ENCODE measurements at regions not wholly inside any gene's neighbourhood (a gene's known extent, or its start where the extent isn't known, plus 50 kb on each side); places are given as distances from the start of the nearest gene placed in this dataset.

- TF ChIP-seq POLR2A (IDR thresholded peaks at IDR 0.05; ENCODE audit: low read depth, low read length) (no peak), SPI1 (IDR thresholded peaks at IDR 0.05; ENCODE audit: low read depth, low read length) (no peak), POU2F2 (IDR thresholded peaks at IDR 0.05; ENCODE audit: low read depth, low read length) (no peak)
- DNase-seq (ENCODE audit: insufficient read length, low spot score) = no peak
- no peak for FAIRE-seq
Measured at GRCh38 chr15:95295363-95295762, 1035.1 kb upstream of the NR2F2 start.

DNA sequence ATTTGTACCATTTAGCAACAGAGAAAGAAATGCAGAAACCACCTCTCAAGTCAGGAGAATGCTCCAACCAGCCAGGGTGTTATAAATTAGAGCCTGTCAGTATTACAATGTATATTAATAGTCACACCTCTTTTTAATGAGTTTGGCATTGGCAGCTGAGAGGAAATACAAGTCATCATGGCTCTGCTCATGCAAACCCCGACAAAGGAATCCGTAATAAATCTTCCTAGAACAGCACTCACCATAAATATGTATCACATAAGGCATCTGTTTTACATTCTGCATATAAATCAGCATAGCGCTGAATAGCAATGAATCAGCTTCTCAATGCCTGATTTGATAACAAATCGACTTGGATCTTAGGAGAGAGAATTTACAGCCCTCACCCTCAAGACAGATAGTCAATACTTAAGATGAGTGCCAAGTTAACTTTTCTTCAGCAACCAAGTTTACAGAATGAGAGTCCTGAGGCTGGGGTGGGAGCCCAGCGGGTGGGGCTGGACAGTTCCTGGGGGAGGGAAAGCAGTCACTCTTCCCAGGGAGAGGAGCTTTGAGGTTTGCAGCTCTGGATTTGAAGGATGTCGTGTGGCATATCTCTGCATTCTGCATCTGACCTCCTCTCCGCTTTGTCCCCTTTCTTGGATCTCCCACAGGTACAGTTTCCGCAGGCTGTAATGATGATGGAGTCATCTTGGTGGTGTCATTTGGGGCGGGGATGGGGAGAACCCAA is 1034.4 kb upstream of the NR2F2 start:
- DNase-seq (ENCODE audit: insufficient read length, low spot score) = no peak
- TF ChIP-seq TAF1 (IDR thresholded peaks at IDR 0.05; ENCODE audit: low read depth, low read length) = no peak
- no peak for TF ChIP-seq POU2F2 (IDR thresholded peaks at IDR 0.05; ENCODE audit: low read depth, low read length)
- TF ChIP-seq PAX5 (IDR thresholded peaks at IDR 0.05; ENCODE audit: insufficient read depth, low read length, severe bottlenecking) = no peak
- FAIRE-seq = no peak

DNA sequence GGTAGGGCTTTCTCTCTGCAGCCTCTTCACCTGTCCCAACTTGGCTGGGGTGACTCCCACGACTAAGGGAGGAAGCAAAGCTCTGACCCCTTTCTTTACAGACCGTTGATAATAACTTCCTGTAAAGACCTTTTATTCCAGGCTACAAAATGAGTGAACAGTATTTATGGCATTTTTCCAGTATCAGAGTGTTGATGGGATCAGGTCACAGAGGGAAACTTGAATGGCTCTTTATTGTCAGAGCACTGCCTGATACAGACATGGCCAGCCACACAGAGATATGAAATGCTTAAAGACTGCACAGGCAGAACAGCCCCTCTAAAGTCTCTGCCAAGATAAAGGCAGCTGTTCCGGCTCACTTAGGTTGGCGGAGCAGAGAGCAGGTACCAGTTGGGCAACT is 1033.9 kb upstream of the NR2F2 start:
- DNase-seq (ENCODE audit: insufficient read length, low spot score) (no peak), FAIRE-seq (no peak)
- TF ChIP-seq POU2F2 (IDR thresholded peaks at IDR 0.05; ENCODE audit: low read depth, low read length) (no peak), SPI1 (IDR thresholded peaks at IDR 0.05; ENCODE audit: low read depth, low read length) (no peak), POLR2AphosphoS5 (IDR thresholded peaks at IDR 0.05; ENCODE audit: low read depth, low read length) (no peak), POLR2A (IDR thresholded peaks at IDR 0.05; ENCODE audit: low read depth, low read length) (no peak), TAF1 (IDR thresholded peaks at IDR 0.05; ENCODE audit: low read depth, low read length) (no peak), PAX5 (IDR thresholded peaks at IDR 0.05; ENCODE audit: insufficient read depth, low read length, severe bottlenecking) (no peak)

DNA sequence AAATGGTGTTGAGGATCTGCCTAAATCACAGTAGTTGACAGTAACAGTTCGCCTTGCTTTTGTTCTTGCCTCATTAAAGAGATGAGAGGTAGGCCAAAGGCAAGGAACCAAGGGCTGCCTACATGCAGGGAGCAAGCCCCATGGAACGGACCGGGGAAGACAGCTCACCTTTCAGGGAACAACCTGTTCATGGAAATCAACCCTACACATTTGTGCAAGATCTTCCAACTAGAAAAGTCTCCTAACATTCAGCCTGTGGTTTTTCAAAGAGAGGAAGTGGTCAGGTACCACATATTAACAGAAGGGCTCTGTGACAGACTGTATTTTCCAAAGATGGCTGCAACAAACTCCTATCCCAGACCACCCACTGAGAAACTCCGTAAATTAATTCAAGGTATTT is 1031.8 kb upstream of the NR2F2 start:
- no peak for DNase-seq (ENCODE audit: insufficient read length, low spot score)
- TF ChIP-seq SPI1 (IDR thresholded peaks at IDR 0.05; ENCODE audit: low read depth, low read length) = peak; percentile 89
- TF ChIP-seq TAF1 (IDR thresholded peaks at IDR 0.05; ENCODE audit: low read depth, low read length) = no peak
- FAIRE-seq = no peak

- no peak for TF ChIP-seq POLR2A (IDR thresholded peaks at IDR 0.05; ENCODE audit: low read depth, low read length)
- TF ChIP-seq SPI1 (IDR thresholded peaks at IDR 0.05; ENCODE audit: low read depth, low read length) = no peak
- no peak for TF ChIP-seq TAF1 (IDR thresholded peaks at IDR 0.05; ENCODE audit: low read depth, low read length)
- no peak for TF ChIP-seq PAX5 (IDR thresholded peaks at IDR 0.05; ENCODE audit: insufficient read depth, low read length, severe bottlenecking)
- TF ChIP-seq POU2F2 (IDR thresholded peaks at IDR 0.05; ENCODE audit: low read depth, low read length) = no peak
- TF ChIP-seq POLR2AphosphoS5 (IDR thresholded peaks at IDR 0.05; ENCODE audit: low read depth, low read length) = no peak
- FAIRE-seq (no peak), DNase-seq (ENCODE audit: insufficient read length, low spot score) (no peak)
Measured at GRCh38 chr15:95300958-95301357, 1029.5 kb upstream of the NR2F2 start.

GRCh38 chr15:95302206-95302605 is 1028.3 kb upstream of the NR2F2 start:
- FAIRE-seq = peak; percentile 59
- DNase-seq (ENCODE audit: insufficient read length, low spot score) = no peak
- TF ChIP-seq POLR2A (IDR thresholded peaks at IDR 0.05; ENCODE audit: low read depth, low read length) = no peak
- TF ChIP-seq POU2F2 (IDR thresholded peaks at IDR 0.05; ENCODE audit: low read depth, low read length) = no peak
- no peak for TF ChIP-seq TAF1 (IDR thresholded peaks at IDR 0.05; ENCODE audit: low read depth, low read length)
- no peak for TF ChIP-seq SPI1 (IDR thresholded peaks at IDR 0.05; ENCODE audit: low read depth, low read length)
- TF ChIP-seq PAX5 (IDR thresholded peaks at IDR 0.05; ENCODE audit: insufficient read depth, low read length, severe bottlenecking) = no peak
- no peak for TF ChIP-seq POLR2AphosphoS5 (IDR thresholded peaks at IDR 0.05; ENCODE audit: low read depth, low read length)

- FAIRE-seq (no peak), DNase-seq (ENCODE audit: insufficient read length, low spot score) (no peak)
- TF ChIP-seq TAF1 (IDR thresholded peaks at IDR 0.05; ENCODE audit: low read depth, low read length) (no peak), POLR2A (IDR thresholded peaks at IDR 0.05; ENCODE audit: low read depth, low read length) (no peak), SPI1 (IDR thresholded peaks at IDR 0.05; ENCODE audit: low read depth, low read length) (no peak), POU2F2 (IDR thresholded peaks at IDR 0.05; ENCODE audit: low read depth, low read length) (no peak), POLR2AphosphoS5 (IDR thresholded peaks at IDR 0.05; ENCODE audit: low read depth, low read length) (no peak), PAX5 (IDR thresholded peaks at IDR 0.05; ENCODE audit: insufficient read depth, low read length, severe bottlenecking) (no peak)
Measured at GRCh38 chr15:95302809-95303208, 1027.7 kb upstream of the NR2F2 start.

DNA sequence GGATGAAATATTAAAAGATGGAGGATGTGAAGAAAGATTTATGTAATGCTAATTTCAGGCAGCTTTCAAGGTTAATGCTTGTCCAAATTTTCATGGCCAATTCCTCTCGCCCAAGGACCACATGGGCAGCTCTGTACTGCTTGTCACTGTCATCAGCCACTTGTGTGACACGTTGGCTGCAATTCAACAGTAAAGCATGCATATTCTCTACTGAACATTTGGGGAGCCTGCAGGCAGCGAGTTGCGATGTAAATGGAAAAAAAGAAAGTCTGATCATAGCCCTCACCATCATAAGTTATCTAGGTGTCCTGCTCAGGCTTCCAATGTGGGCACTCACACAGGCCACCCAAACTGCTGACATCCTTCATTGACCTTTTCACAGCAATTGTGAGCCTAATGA is 1026.8 kb upstream of the NR2F2 start:
- no peak for FAIRE-seq
- DNase-seq (ENCODE audit: insufficient read length, low spot score) = no peak
- TF ChIP-seq POU2F2 (IDR thresholded peaks at IDR 0.05; ENCODE audit: low read depth, low read length) = no peak
- no peak for TF ChIP-seq POLR2AphosphoS5 (IDR thresholded peaks at IDR 0.05; ENCODE audit: low read depth, low read length)
- TF ChIP-seq POLR2A (IDR thresholded peaks at IDR 0.05; ENCODE audit: low read depth, low read length) = no peak
- TF ChIP-seq PAX5 (IDR thresholded peaks at IDR 0.05; ENCODE audit: insufficient read depth, low read length, severe bottlenecking) = no peak
- TF ChIP-seq SPI1 (IDR thresholded peaks at IDR 0.05; ENCODE audit: low read depth, low read length) = no peak
- TF ChIP-seq TAF1 (IDR thresholded peaks at IDR 0.05; ENCODE audit: low read depth, low read length) = no peak

- TF ChIP-seq TAF1 (IDR thresholded peaks at IDR 0.05; ENCODE audit: low read depth, low read length) = no peak
- FAIRE-seq (no peak), DNase-seq (ENCODE audit: insufficient read length, low spot score) (no peak)
Measured at GRCh38 chr15:95304151-95304946, 1026.2 kb upstream of the NR2F2 start.

DNA sequence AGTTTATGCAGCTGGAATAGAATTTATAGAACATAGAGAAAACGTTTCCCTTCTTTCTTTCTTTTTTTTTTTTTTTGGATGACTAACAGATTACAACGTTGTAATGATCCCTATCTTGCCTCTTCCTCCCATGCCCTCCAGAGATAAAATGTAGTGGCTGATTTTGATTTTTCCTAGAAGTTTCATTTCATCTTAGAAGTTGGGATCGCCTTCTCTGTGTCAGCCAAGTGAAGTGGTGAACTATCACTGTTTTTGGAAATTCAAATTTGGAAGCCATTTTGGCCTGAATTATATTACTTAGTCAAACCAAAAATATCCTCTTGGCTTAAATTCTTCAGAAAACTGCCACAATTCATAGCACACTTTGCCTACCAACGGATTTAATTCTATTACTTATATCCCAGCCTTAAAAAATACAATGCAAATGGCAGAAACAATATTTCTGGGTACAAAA is 1025.5 kb upstream of the NR2F2 start:
- no peak for TF ChIP-seq POLR2A (IDR thresholded peaks at IDR 0.05; ENCODE audit: low read depth, low read length)
- TF ChIP-seq SPI1 (IDR thresholded peaks at IDR 0.05; ENCODE audit: low read depth, low read length) = no peak
- TF ChIP-seq POLR2AphosphoS5 (IDR thresholded peaks at IDR 0.05; ENCODE audit: low read depth, low read length) = no peak
- TF ChIP-seq POU2F2 (IDR thresholded peaks at IDR 0.05; ENCODE audit: low read depth, low read length) = no peak
- no peak for TF ChIP-seq TAF1 (IDR thresholded peaks at IDR 0.05; ENCODE audit: low read depth, low read length)
- no peak for TF ChIP-seq PAX5 (IDR thresholded peaks at IDR 0.05; ENCODE audit: insufficient read depth, low read length, severe bottlenecking)
- DNase-seq (ENCODE audit: insufficient read length, low spot score) (no peak), FAIRE-seq (no peak)

Data from GM12891 (cell line).